OCI-LY3 (cell line): ENCODE measurements at regions not wholly inside any gene's neighbourhood (a gene's known extent, or its start where the extent isn't known, plus 50 kb on each side); places are given as distances from the start of the nearest gene placed in this dataset.

Experiments
- CTCF ChIP-seq: fragments of 200-600, 300-600 bp; sonication (generic); IDR thresholded peaks from 2 replicates; pipeline ENCODE4 v1.5.1; 2014; ENCODE audit warnings: antibody characterized with exemption, low read length, low read depth
- EZH2phosphoT487 ChIP-seq: fragments of 200-600 bp; shearing (Covaris generic); IDR thresholded peaks from 2 replicates; pipeline ENCODE4 v1.6.1; 2018; ENCODE audit warnings: antibody characterized with exemption, mixed run types, low read depth

GRCh38 chrY:12546746-12547420 is 154.1 kb upstream of the USP9Y start:
- TF ChIP-seq CTCF, result no peak
- no peak for TF ChIP-seq EZH2phosphoT487
